ENCODE measurements at regions not wholly inside any gene's neighbourhood (a gene's known extent, or its start where the extent isn't known, plus 50 kb on each side); places are given as distances from the start of the nearest gene placed in this dataset.

- TF ChIP-seq RXRA (IDR thresholded peaks at IDR 0.05) (no peak), MAX (IDR thresholded peaks at IDR 0.05) (no peak), SP1 (IDR thresholded peaks at IDR 0.05) (no peak), EGR1 (IDR thresholded peaks at IDR 0.05; ENCODE audit: low read depth in 2 of 2) (no peak), YY1 (IDR thresholded peaks at IDR 0.05) (no peak), REST (IDR thresholded peaks at IDR 0.05) (no peak)
- no peak for DNase-seq (ENCODE audit: low spot score)
- Histone ChIP-seq H3K9me3 (ENCODE audit: control insufficient read depth in 4 of 4, low read length in 3 of 4) (no peaks in the 10 kb centered on the region), H3K9ac (ENCODE audit: low read depth in 1 of 2, low read length in 2 of 2) (no peak overlapping the region), H3K4me1 (ENCODE audit: control insufficient read depth in 4 of 4, insufficient read depth in 4 of 4, low read length in 3 of 4) (no peaks in the 10 kb centered on the region), H3K4me3 (ENCODE audit: low read depth in 1 of 3, low read length in 3 of 3) (no peak overlapping the region), H3K36me3 (ENCODE audit: control insufficient read depth in 4 of 4, insufficient read depth in 3 of 4, low read depth in 1 of 4, low read length in 3 of 4) (no peaks in the 10 kb centered on the region), H3K27ac (ENCODE audit: low read depth in 1 of 2, low read length in 2 of 2) (no peak overlapping the region), H3K27me3 (ENCODE audit: control insufficient read depth in 4 of 4, insufficient read depth in 4 of 4, low read length in 3 of 4) (no peaks in the 10 kb centered on the region)
- 99% methylated on average over 3 of the region's 3 CpGs for WGBS
Observed at GRCh38 chr12:116339062-116339461, 61.6 kb upstream of the MED13L start.

- Histone ChIP-seq H3K4me1 (ENCODE audit: control insufficient read depth in 4 of 4, insufficient read depth in 4 of 4, low read length in 3 of 4) (no peaks in the 10 kb centered on the region), H3K27ac (ENCODE audit: low read depth in 1 of 2, low read length in 2 of 2) (no peak overlapping the region), H3K36me3 (ENCODE audit: control insufficient read depth in 4 of 4, insufficient read depth in 3 of 4, low read depth in 1 of 4, low read length in 3 of 4) (no peaks in the 10 kb centered on the region), H3K9ac (ENCODE audit: low read depth in 1 of 2, low read length in 2 of 2) (no peak overlapping the region), H3K27me3 (ENCODE audit: control insufficient read depth in 4 of 4, insufficient read depth in 4 of 4, low read length in 3 of 4) (no peaks in the 10 kb centered on the region), H3K4me3 (ENCODE audit: low read depth in 1 of 3, low read length in 3 of 3) (no peak overlapping the region), H3K9me3 (ENCODE audit: control insufficient read depth in 4 of 4, low read length in 3 of 4) (no peaks in the 10 kb centered on the region)
- no peak for DNase-seq (ENCODE audit: low spot score)
- TF ChIP-seq HNF4G (IDR thresholded peaks at IDR 0.05) (no peak), MAX (IDR thresholded peaks at IDR 0.05) (no peak), HNF4A (conservative IDR thresholded peaks at IDR 0.05) (no peak), JUND (IDR thresholded peaks at IDR 0.05) (no peak), NR2F2 (IDR thresholded peaks at IDR 0.05) (no peak), REST (IDR thresholded peaks at IDR 0.05) (no peak), ZBTB33 (IDR thresholded peaks at IDR 0.05) (no peak), ATF3 (IDR thresholded peaks at IDR 0.05) (no peak), FOXA2 (IDR thresholded peaks at IDR 0.05) (no peak), CTCF (IDR thresholded peaks at IDR 0.05; ENCODE audit: low read depth, low read length, missing input control) (no peak), RXRA (IDR thresholded peaks at IDR 0.05) (no peak), GABPA (IDR thresholded peaks at IDR 0.05 in 1 of 2, conservative IDR thresholded peaks at IDR 0.05 in 1 of 2) (no peak), FOXA1 (IDR thresholded peaks at IDR 0.05) (no peak), EGR1 (IDR thresholded peaks at IDR 0.05; ENCODE audit: low read depth in 2 of 2) (no peak), SP1 (IDR thresholded peaks at IDR 0.05) (no peak), YY1 (IDR thresholded peaks at IDR 0.05) (no peak)
- WGBS = 93% methylated on average over 3 of the region's 3 CpGs
Observed at GRCh38 chr12:116339800-116340371, 62.4 kb upstream of the MED13L start.
